Ovary (tissue), 7 donors: ENCODE measurements at regions not wholly inside any gene's neighbourhood (a gene's known extent, or its start where the extent isn't known, plus 50 kb on each side); places are given as distances from the start of the nearest gene placed in this dataset.

Experiments
- DNase-seq, 5 donors: peaks; one replicate each; pipeline ENCODE4 v3.0.0-alpha.2; 2019 to 2020
- H3K27ac ChIP-seq, 2 donors: fragments of 200-600 bp; one replicate each; pipeline versions ENCODE4 v1.5.1 to v1.8.0; 2019 to 2022
- H3K27me3 ChIP-seq: fragments of 200-600 bp; one replicate; pipeline ENCODE4 v1.8.0; 2022
- H3K36me3 ChIP-seq: fragments of 200-600 bp; sonication (generic); one replicate; pipeline ENCODE4 v1.5.1; 2019
- H3K4me1 ChIP-seq: one replicate; pipeline ENCODE4 v1.8.1; 2013; ENCODE audit warnings: mild to moderate bottlenecking, moderate library complexity; ENCODE audit not compliant: insufficient read depth
- H3K4me3 ChIP-seq: fragments of 200-600 bp; sonication (generic); one replicate; pipeline ENCODE4 v1.5.1; 2017
- H3K9me3 ChIP-seq, 2 donors: fragments of 200-600 bp in 1 of 2; sonication (generic) in 1 of 2; one replicate each; pipeline versions ENCODE4 v1.5.1 to v1.8.1; 2013 to 2019; ENCODE audit warnings: mild to moderate bottlenecking in 1 of 2, moderate library complexity in 1 of 2
- EP300 ChIP-seq: sonication (generic); formaldehyde crosslinking; IDR thresholded peaks from one replicate; pipeline ENCODE4 v1.6.1; 2017; ENCODE audit warnings: antibody characterized with exemption
- POLR2A ChIP-seq: fragments of 450-650 bp; IDR thresholded peaks from one replicate; pipeline ENCODE4 v1.6.1; 2017; ENCODE audit warnings: antibody characterized with exemption, mild to moderate bottlenecking, moderate library complexity
- WGBS, 3 donors: extraction: QIAGEN DNeasy Blood & Tissue Kit in 1 of 3; methylation state at CpG; one replicate each; pipeline versions ENCODE4 v1.1.5 to v1.1.7; 2013 to 2017; 5-methylcytosine and 5-hydroxymethylcytosine counted together
- intact Hi-C, 4 donors: fragments of 100-400 bp; cut with DNase I; formaldehyde crosslinking; loops; one replicate each; pipeline versions ENCODE4 v1.11.0 to v1.15.1; 2022 to 2023
- TF ChIP-seq, protein P1 (sequence below), 3 donors: fragments of 450-650 bp in 2 of 3; fragments of 200-600 bp in 1 of 3; IDR thresholded peaks; one replicate each; pipeline versions ENCODE4 v1.5.1 to v1.8.0; 2016 to 2022; ENCODE audit warnings: antibody characterized with exemption in 3 of 3, mild to moderate bottlenecking in 1 of 3
- donor health status: DM: no; HTN: no; CAD: no; lungs with moderate emphysema.
- donor health status: DM: no; HTN: no; CAD: no.
- donor health status: Bipolar disorder and iron deficiency.
- donor health status: DM: no; HTN: no; CAD: no.
- donor health status: DM: yes; HTN: yes; CAD: no.

DNA sequence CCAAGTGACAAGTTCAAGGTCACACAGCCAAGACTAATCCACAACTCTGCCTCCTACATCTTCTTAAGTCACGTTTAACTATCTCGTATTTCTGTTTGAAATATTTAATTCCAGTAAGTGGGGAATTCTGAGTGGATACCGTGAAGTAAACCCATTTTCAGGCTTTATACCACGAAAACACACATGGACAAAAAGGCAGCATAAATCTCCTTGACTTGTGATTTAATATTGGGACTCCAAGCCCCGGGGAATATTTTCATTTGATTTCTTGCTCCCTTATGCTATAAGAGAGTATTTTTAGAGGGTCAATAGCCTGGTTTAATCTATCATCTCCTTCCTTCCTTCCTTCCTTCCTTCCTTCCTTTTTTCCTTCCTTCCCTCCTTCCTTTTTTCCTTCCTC is 716.7 kb downstream of the VRK1 start:
- no peak overlapping the region for H3K4me3 ChIP-seq
- TF ChIP-seq POLR2A (no peak), EP300 (no peak)
- TF ChIP-seq, protein P1, sequence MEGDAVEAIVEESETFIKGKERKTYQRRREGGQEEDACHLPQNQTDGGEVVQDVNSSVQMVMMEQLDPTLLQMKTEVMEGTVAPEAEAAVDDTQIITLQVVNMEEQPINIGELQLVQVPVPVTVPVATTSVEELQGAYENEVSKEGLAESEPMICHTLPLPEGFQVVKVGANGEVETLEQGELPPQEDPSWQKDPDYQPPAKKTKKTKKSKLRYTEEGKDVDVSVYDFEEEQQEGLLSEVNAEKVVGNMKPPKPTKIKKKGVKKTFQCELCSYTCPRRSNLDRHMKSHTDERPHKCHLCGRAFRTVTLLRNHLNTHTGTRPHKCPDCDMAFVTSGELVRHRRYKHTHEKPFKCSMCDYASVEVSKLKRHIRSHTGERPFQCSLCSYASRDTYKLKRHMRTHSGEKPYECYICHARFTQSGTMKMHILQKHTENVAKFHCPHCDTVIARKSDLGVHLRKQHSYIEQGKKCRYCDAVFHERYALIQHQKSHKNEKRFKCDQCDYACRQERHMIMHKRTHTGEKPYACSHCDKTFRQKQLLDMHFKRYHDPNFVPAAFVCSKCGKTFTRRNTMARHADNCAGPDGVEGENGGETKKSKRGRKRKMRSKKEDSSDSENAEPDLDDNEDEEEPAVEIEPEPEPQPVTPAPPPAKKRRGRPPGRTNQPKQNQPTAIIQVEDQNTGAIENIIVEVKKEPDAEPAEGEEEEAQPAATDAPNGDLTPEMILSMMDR (IDR thresholded peaks at IDR 0.05), result no peak
- no peaks in the 10 kb centered on the region for H3K36me3 ChIP-seq
- DNase-seq, result no peak
- WGBS, 3 donors, result 38 to 50% (median 41%) methylated on average over 5 of the region's 5 CpGs
- H3K9me3 ChIP-seq, result no peaks in the 10 kb centered on the region
- H3K27me3 ChIP-seq, result no peaks in the 10 kb centered on the region
- H3K27ac ChIP-seq, result no peak overlapping the region
- intact Hi-C loops, result no loop called here
- no peaks in the 10 kb centered on the region for H3K4me1 ChIP-seq

DNA sequence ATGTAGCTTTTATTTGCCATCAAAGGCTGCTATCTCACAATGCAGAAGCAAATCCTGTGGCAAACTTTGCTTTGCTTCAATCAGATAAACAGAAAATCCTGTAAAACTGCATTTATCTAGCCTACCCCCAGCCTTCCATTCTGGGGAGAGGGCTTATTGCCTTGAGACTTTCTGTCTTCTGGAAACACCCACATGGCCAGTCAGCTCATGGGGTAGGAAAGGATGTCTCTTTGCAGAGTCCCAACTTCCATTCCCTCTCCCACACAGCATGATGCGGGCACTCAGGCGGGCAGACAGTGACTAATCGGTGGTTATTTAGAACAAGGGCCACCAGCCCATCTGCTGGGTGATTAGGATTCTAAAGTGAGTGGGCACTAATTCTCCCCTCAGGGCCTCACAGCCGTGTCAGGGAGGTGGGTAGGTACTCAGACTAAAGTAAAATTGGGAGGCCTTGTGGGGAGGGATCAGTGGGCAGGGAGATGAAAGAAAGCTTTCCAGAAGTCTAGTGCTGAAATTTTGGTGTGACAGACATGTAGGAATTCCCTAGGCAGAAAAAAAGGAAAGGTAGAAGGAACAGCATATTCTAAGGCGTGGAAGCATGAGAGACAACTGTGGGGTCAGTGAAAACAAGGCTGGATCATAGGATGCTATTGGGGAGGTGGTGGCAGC is 720.5 kb downstream of the VRK1 start:
- no peak overlapping the region for H3K4me3 ChIP-seq
- WGBS, 3 donors, result 63 to 65% (median 65%) methylated on average over 5 of the region's 5 CpGs
- intact Hi-C loops, result no loop called here
- no peaks in the 10 kb centered on the region for H3K9me3 ChIP-seq
- no peaks in the 10 kb centered on the region for H3K27me3 ChIP-seq
- TF ChIP-seq, protein P1 (IDR thresholded peaks at IDR 0.05), result no peak
- TF ChIP-seq EP300, result no peak
- no peak for TF ChIP-seq POLR2A
- no peaks in the 10 kb centered on the region for H3K4me1 ChIP-seq
- H3K27ac ChIP-seq, result no peak overlapping the region
- DNase-seq, result no peak
- H3K36me3 ChIP-seq, result no peaks in the 10 kb centered on the region

DNA sequence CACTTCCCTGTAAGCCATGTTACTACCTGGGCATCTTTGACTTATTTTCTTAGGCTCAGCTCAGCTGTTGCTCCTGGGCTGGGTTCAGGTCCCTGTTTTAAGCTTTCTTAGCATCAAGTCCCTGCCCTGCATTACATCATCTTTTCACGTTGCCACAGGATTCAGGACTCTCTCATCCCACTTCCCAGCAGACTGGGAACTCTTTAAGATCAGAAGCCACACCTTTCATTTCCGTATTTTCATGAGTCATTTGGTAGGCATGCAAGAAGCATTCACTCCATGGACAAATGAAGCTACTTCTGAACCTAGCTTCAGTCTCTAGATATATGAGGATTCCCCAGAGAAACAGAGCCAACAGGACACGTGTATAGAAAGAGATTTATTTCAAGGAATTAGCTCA is 726.8 kb downstream of the VRK1 start:
- 25 to 39% (median 26%) methylated on average over 3 of the region's 3 CpGs for WGBS, 3 donors
- intact Hi-C loops, result no loop called here
- DNase-seq, result no peak
- Histone ChIP-seq H3K36me3 (no peaks in the 10 kb centered on the region), H3K4me3 (no peak overlapping the region), H3K27ac (no peak overlapping the region), H3K27me3 (no peaks in the 10 kb centered on the region), H3K9me3 (no peaks in the 10 kb centered on the region), H3K4me1 (no peaks in the 10 kb centered on the region)
- TF ChIP-seq EP300 (no peak), POLR2A (no peak)
- TF ChIP-seq, protein P1 (IDR thresholded peaks at IDR 0.05), result no peak

DNA sequence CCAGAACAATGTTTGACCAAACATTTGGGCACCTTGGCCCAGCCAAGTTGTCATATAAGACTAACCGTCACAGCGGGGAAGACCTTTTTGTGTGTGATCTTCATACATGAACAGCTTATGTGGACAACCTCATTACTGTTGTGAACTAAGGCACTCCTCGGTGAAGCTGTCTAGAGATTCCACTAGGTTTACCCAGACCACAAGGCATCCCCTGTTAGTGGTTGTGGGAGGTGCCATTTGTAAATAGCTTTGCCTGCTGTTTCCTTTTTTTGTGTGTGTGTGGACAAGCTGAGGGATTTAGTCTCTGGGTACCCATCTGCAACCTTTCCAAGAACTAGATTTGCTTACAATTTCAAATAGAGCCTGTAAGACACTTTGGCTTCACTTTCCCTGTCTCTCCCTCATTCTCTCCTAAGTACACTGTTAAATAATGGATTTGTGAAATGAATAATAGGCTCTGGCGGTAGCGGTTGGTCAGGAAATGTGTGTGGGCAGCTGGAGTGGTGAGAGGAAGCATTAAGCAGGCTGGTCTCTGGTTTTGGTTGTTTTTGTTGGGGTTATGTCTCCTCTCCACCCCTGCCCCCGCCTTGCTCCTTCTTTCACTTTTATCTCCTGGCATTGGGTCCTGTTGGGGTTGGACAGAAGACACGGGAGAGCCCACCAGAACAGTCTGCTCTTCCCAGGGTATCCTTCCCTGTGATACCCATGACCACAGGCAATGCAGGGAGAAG is 727.6 kb downstream of the VRK1 start:
- H3K9me3 ChIP-seq, result no peaks in the 10 kb centered on the region
- no peaks in the 10 kb centered on the region for H3K36me3 ChIP-seq
- TF ChIP-seq POLR2A (no peak), EP300 (no peak)
- TF ChIP-seq, protein P1 (IDR thresholded peaks at IDR 0.05), result no peak
- H3K27me3 ChIP-seq, result no peaks in the 10 kb centered on the region
- intact Hi-C loops, result no loop called here
- no peak for DNase-seq
- no peaks in the 10 kb centered on the region for H3K4me1 ChIP-seq
- no peak overlapping the region for H3K27ac ChIP-seq
- H3K4me3 ChIP-seq, result no peak overlapping the region
- 57 to 60% (median 58%) methylated on average over 7 of the region's 7 CpGs for WGBS, 3 donors
